ENCODE measurements at regions not wholly inside any gene's neighbourhood (a gene's known extent, or its start where the extent isn't known, plus 50 kb on each side); places are given as distances from the start of the nearest gene placed in this dataset.

GRCh38 chr15:70362886-70363285 lies 265.2 kb upstream of the TLE3 start:
- no peak overlapping the region for H3K4me3 ChIP-seq (replicated peaks in 1 of 2; ENCODE audit: low read depth in 1 of 2, low read length in 2 of 2)
- no peak overlapping the region for H2AFZ ChIP-seq (ENCODE audit: low read depth, low read length, poor library complexity, severe bottlenecking)
- no peak overlapping the region for H3K4me2 ChIP-seq (ENCODE audit: low read length)
- H3K9me2 ChIP-seq (ENCODE audit: insufficient read depth), result no peaks in the 10 kb centered on the region
- intact Hi-C loops (cut with micrococcal nuclease), result loop anchor here (5.0 to 10.0 kb wide), 2 partner anchors 238 to 636 kb away; no protein-coding TSS in a partner anchor
- ChIA-PET POLR2A (no interaction called here), CTCF (interaction anchor here (0.5 to 1.6 kb wide), 4 partner anchors 9 to 884 kb away, joined by 3 to 4 read pairs (median 4); no protein-coding TSS in a partner anchor), RAD21 (ENCODE audit: low non-redundant PET in 1 of 2, low total read pairs in 2 of 2, uncharacterized antibody in 2 of 2, unreplicated experiment in 2 of 2) (no interaction called here)
- no peaks in the 10 kb centered on the region for H4K20me1 ChIP-seq (ENCODE audit: insufficient read depth)
- peak; percentile 8 for DNase-seq (ENCODE audit: low read depth, low spot score)
- H3K27me3 ChIP-seq (ENCODE audit: insufficient read depth, low read length), result no peaks in the 10 kb centered on the region
- peaks cover 0 to 5% of the 10 kb centered on the region in 2 experiments; a peak in 1 of 4 replicates for H3K4me1 ChIP-seq (ENCODE audit: control insufficient read depth in 1 of 2, insufficient read depth in 2 of 2, low read length in 2 of 2)
- no TSS peak for BruUV-seq (replicated peaks)
- no peak overlapping the region for H3K9ac ChIP-seq (ENCODE audit: low read length)
- H3K79me2 ChIP-seq (ENCODE audit: insufficient read depth, low read length), result no peaks in the 10 kb centered on the region
- H3K36me3 ChIP-seq (ENCODE audit: control insufficient read depth in 1 of 2, insufficient read depth in 2 of 2, low read length in 2 of 2), result no peaks in the 10 kb centered on the region
- peak; percentile 95 for ATAC-seq
- TF ChIP-seq ZFX (IDR thresholded peaks at IDR 0.05) (no peak), CTCF (IDR thresholded peaks at IDR 0.05 in 2 of 3, conservative IDR thresholded peaks at IDR 0.05 in 1 of 3; ENCODE audit: borderline replicate concordance in 1 of 3, insufficient read depth in 1 of 3, low read depth in 2 of 3, low read length in 2 of 3) (peak; percentile 40 to 73 (median 52); a peak in 5 of 6 replicates), POLR2AphosphoS5 (IDR thresholded peaks at IDR 0.05; ENCODE audit: low read depth, low read length) (no peak), RAD21 (IDR thresholded peaks at IDR 0.05; ENCODE audit: low read depth) (peak; percentile 68)
- H3K9me3 ChIP-seq (ENCODE audit: control insufficient read depth in 1 of 2, insufficient read depth in 1 of 2, low read depth in 1 of 2, low read length in 2 of 2), result 0 out of 4 replicates have a peak, but pooled peaks cover 0 to 3% of the 10 kb centered on the region in 2 experiments
- no peak overlapping the region for H3K27ac ChIP-seq (ENCODE audit: low read depth, low read length)

DNA sequence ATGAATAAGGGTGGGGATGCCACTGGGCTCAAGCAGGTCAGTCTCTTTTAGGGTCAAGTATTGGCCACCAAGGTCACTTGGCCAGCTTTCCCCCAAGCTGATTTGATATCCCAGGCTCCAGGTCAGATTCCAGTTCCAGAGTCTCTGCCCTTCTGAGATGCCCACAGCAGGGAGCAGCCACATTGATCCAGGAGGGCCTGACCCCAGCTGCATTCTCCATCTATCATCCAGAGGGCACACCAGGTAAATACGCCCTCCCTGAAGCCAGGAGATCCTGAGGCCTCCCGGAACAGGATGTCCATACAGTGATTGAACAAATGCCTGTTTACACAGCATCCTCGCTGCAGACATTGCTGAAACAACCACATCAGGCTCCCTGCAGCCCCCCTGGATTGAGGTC lies 264.6 kb upstream of the TLE3 start:
- no peak for DNase-seq (ENCODE audit: low read depth, low spot score)
- Histone ChIP-seq H3K9me3 (ENCODE audit: control insufficient read depth in 1 of 2, insufficient read depth in 1 of 2, low read depth in 1 of 2, low read length in 2 of 2) (0 out of 4 replicates have a peak, but pooled peaks cover 0 to 3% of the 10 kb centered on the region in 2 experiments), H3K27ac (ENCODE audit: low read depth, low read length) (no peak overlapping the region), H3K36me3 (ENCODE audit: control insufficient read depth in 1 of 2, insufficient read depth in 2 of 2, low read length in 2 of 2) (no peaks in the 10 kb centered on the region), H3K27me3 (ENCODE audit: insufficient read depth, low read length) (no peaks in the 10 kb centered on the region), H3K9ac (ENCODE audit: low read length) (no peak overlapping the region), H4K20me1 (ENCODE audit: insufficient read depth) (no peaks in the 10 kb centered on the region), H3K79me2 (ENCODE audit: insufficient read depth, low read length) (no peaks in the 10 kb centered on the region), H3K4me3 (replicated peaks in 1 of 2; ENCODE audit: low read depth in 1 of 2, low read length in 2 of 2) (no peak overlapping the region), H3K9me2 (ENCODE audit: insufficient read depth) (no peaks in the 10 kb centered on the region), H2AFZ (ENCODE audit: low read depth, low read length, poor library complexity, severe bottlenecking) (no peak overlapping the region), H3K4me2 (ENCODE audit: low read length) (no peak overlapping the region), H3K4me1 (ENCODE audit: control insufficient read depth in 1 of 2, insufficient read depth in 2 of 2, low read length in 2 of 2) (peaks cover 0 to 5% of the 10 kb centered on the region in 2 experiments; a peak in 1 of 4 replicates)
- ChIA-PET RAD21 (ENCODE audit: low non-redundant PET in 1 of 2, low total read pairs in 2 of 2, uncharacterized antibody in 2 of 2, unreplicated experiment in 2 of 2) (no interaction called here), POLR2A (no interaction called here), CTCF (interaction anchor here (1.5 kb wide), 1 partner anchor 884 kb away, joined by 4 read pairs; no protein-coding TSS in a partner anchor)
- intact Hi-C loops (cut with micrococcal nuclease), result loop anchor here (5.0 to 10.0 kb wide), 2 partner anchors 238 to 635 kb away; no protein-coding TSS in a partner anchor
- BruUV-seq (replicated peaks), result no TSS peak
- ATAC-seq, result peak; percentile 66
- TF ChIP-seq EGR1 (IDR thresholded peaks at IDR 0.05; ENCODE audit: low read depth) (no peak), CTCF (IDR thresholded peaks at IDR 0.05 in 2 of 3, conservative IDR thresholded peaks at IDR 0.05 in 1 of 3; ENCODE audit: borderline replicate concordance in 1 of 3, insufficient read depth in 1 of 3, low read depth in 2 of 3, low read length in 2 of 3) (no peak), EZH2phosphoT487 (IDR thresholded peaks at IDR 0.05; ENCODE audit: borderline replicate concordance) (no peak), POLR2A (IDR thresholded peaks at IDR 0.05; ENCODE audit: borderline replicate concordance, extremely low read depth, insufficient read depth, insufficient read length) (no peak), SIN3A (IDR thresholded peaks at IDR 0.05; ENCODE audit: low read depth) (no peak)
- TF ChIP-seq, protein P1, sequence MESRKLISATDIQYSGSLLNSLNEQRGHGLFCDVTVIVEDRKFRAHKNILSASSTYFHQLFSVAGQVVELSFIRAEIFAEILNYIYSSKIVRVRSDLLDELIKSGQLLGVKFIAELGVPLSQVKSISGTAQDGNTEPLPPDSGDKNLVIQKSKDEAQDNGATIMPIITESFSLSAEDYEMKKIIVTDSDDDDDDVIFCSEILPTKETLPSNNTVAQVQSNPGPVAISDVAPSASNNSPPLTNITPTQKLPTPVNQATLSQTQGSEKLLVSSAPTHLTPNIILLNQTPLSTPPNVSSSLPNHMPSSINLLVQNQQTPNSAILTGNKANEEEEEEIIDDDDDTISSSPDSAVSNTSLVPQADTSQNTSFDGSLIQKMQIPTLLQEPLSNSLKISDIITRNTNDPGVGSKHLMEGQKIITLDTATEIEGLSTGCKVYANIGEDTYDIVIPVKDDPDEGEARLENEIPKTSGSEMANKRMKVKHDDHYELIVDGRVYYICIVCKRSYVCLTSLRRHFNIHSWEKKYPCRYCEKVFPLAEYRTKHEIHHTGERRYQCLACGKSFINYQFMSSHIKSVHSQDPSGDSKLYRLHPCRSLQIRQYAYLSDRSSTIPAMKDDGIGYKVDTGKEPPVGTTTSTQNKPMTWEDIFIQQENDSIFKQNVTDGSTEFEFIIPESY (IDR thresholded peaks at IDR 0.05; ENCODE audit: extremely low read depth, insufficient replicate concordance, low read length), result no peak
